Uterus (tissue), 2 donors: ENCODE measurements at regions not wholly inside any gene's neighbourhood (a gene's known extent, or its start where the extent isn't known, plus 50 kb on each side); places are given as distances from the start of the nearest gene placed in this dataset.

Source experiments
- POLR2A ChIP-seq, 2 donors: fragments of 450-650 bp; IDR thresholded peaks; one replicate each; pipeline ENCODE4 v1.6.1; 2016; ENCODE audit warnings: antibody characterized with exemption in 2 of 2, mild to moderate bottlenecking in 1 of 2, moderate library complexity in 1 of 2
- TF ChIP-seq, protein P1 (sequence below), 4 experiments: fragments of 200-600 bp in 2 of 4; fragments of 450-650 bp in 2 of 4; sonication (generic) in 2 of 4; IDR thresholded peaks; one replicate each; pipeline ENCODE4 v1.5.1; 2016 to 2019; ENCODE audit warnings: antibody characterized with exemption in 4 of 4, mild to moderate bottlenecking in 2 of 4, moderate library complexity in 1 of 4

DNA sequence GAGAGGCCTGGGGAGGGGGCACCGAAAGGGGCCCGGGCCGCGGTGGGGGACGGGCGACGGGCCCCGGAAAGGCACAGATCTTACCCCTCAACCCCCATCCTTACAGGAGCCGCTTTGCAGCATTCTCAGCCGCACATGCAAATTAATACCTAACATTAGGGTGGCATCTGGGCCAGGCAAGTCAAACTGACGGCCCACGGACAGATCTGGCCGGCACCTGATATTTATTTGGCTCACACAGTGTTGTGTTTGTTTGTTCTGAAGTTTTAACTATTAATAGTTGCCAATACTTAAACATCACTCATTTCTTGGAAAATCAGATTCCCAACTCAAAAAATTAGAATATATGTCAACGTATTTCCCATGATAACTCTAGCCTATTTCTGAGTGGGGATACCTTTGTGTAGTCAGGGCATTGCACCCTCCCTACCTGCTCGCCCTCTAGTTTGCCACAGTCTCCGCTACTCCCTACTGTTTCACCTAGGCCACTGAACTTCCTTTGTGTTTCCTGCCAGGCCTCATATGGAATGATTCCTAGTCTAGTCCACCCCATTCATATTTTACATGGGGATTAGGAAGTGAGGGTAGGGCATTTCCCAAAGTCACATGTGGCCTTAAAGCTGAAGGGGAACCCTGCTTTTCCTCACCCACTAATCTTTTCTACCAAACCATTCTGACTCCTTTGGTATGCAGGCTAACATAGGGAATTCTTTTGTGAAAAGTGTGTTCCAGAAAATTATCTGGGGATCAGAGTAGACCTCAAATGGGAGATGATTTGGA, 71.9 kb upstream of the LARP1 start:
- no peak for TF ChIP-seq POLR2A (IDR thresholded peaks at IDR 0.05)
- TF ChIP-seq, protein P1, sequence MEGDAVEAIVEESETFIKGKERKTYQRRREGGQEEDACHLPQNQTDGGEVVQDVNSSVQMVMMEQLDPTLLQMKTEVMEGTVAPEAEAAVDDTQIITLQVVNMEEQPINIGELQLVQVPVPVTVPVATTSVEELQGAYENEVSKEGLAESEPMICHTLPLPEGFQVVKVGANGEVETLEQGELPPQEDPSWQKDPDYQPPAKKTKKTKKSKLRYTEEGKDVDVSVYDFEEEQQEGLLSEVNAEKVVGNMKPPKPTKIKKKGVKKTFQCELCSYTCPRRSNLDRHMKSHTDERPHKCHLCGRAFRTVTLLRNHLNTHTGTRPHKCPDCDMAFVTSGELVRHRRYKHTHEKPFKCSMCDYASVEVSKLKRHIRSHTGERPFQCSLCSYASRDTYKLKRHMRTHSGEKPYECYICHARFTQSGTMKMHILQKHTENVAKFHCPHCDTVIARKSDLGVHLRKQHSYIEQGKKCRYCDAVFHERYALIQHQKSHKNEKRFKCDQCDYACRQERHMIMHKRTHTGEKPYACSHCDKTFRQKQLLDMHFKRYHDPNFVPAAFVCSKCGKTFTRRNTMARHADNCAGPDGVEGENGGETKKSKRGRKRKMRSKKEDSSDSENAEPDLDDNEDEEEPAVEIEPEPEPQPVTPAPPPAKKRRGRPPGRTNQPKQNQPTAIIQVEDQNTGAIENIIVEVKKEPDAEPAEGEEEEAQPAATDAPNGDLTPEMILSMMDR (IDR thresholded peaks at IDR 0.05) = no peak
